GM23338 (cell line): ENCODE measurements at regions not wholly inside any gene's neighbourhood (a gene's known extent, or its start where the extent isn't known, plus 50 kb on each side); places are given as distances from the start of the nearest gene placed in this dataset.
A peak's percentile ranks its signal among the peaks of the same experiment; 100 is the strongest.

ENCODE experiments used
- ATAC-seq: fragments of 200-7000 bp; cut with Tn5 transposase; 3 replicates; pipeline ENCODE4 v1.9.1; 2020
- DNase-seq: peaks from one replicate; pipeline ENCODE4 v3.0.0-alpha.2; 2015; ENCODE audit warnings: low spot score
- H2AFZ ChIP-seq: fragments of 200-600 bp; sonication (generic); 2 replicates; pipeline ENCODE4 v1.8.0; 2016; ENCODE audit warnings: antibody characterized with exemption, mild to moderate bottlenecking, moderate library complexity
- H3F3A ChIP-seq: fragments of 200-600 bp; sonication (generic); replicated peaks from 2 replicates; pipeline ENCODE4 v1.8.0; 2017; ENCODE audit warnings: antibody characterized with exemption, mixed run types, low read depth
- H3K27ac ChIP-seq: fragments of 200-600 bp; sonication (generic); 2 replicates; pipeline ENCODE4 v1.6.1; 2016; ENCODE audit warnings: low read depth
- H3K27me3 ChIP-seq: fragments of 200-600 bp; sonication (generic); 2 replicates; pipeline ENCODE4 v1.8.0; 2016; ENCODE audit warnings: mild to moderate bottlenecking, mixed run types, moderate library complexity; ENCODE audit not compliant: insufficient read depth
- H3K36me3 ChIP-seq: fragments of 200-600 bp; sonication (generic); 2 replicates; pipeline ENCODE4 v1.8.0; 2016; ENCODE audit warnings: mild to moderate bottlenecking; ENCODE audit not compliant: insufficient read depth
- H3K4me1 ChIP-seq: fragments of 200-600 bp; sonication (generic); 2 replicates; pipeline ENCODE4 v1.8.0; 2016; ENCODE audit warnings: mild to moderate bottlenecking, moderate library complexity; ENCODE audit not compliant: insufficient read depth
- H3K4me2 ChIP-seq: fragments of 200-600 bp; sonication (generic); 2 replicates; pipeline ENCODE4 v1.7.1; 2017; ENCODE audit warnings: mixed run types
- H3K4me3 ChIP-seq: fragments of 200-600 bp; sonication (generic); 2 replicates; pipeline ENCODE4 v1.6.1; 2016; ENCODE audit warnings: mixed run types
- H3K79me2 ChIP-seq: fragments of 200-600 bp; sonication (generic); replicated peaks from 2 replicates; pipeline ENCODE4 v1.8.0; 2017; ENCODE audit warnings: mild to moderate bottlenecking; ENCODE audit not compliant: insufficient read depth
- H3K9me2 ChIP-seq: fragments of 200-600 bp; sonication (generic); 2 replicates; pipeline ENCODE4 v1.8.0; 2017; ENCODE audit not compliant: insufficient read depth
- H4K20me1 ChIP-seq: fragments of 200-600 bp; sonication (generic); replicated peaks from 2 replicates; pipeline ENCODE4 v1.8.0; 2017; ENCODE audit warnings: mild to moderate bottlenecking; ENCODE audit not compliant: insufficient read depth
- H3K27ac Mint-ChIP-seq: 2 replicates; pipeline ENCODE4 v1.8.0; 2020; ENCODE audit warnings: inconsistent platforms, mild to moderate bottlenecking, moderate library complexity, mixed read lengths
- H3K27me3 Mint-ChIP-seq: 3 replicates; pipeline ENCODE4 v1.8.0; 2022; ENCODE audit warnings: low read depth, mild to moderate bottlenecking, moderate library complexity, mixed read lengths, inconsistent platforms; ENCODE audit not compliant: insufficient read depth, poor library complexity
- H3K36me3 Mint-ChIP-seq: 3 replicates; pipeline ENCODE4 v1.8.0; 2021; ENCODE audit warnings: low read depth, mild to moderate bottlenecking, inconsistent platforms, moderate library complexity, mixed read lengths
- H3K4me1 Mint-ChIP-seq: 3 replicates; pipeline ENCODE4 v1.8.0; 2020; ENCODE audit warnings: mild to moderate bottlenecking, inconsistent platforms, mixed read lengths
- H3K4me3 Mint-ChIP-seq: 3 replicates; pipeline ENCODE4 v1.8.0; 2021; ENCODE audit warnings: moderate library complexity, mild to moderate bottlenecking, inconsistent platforms, mixed read lengths
- H3K9me3 Mint-ChIP-seq: 3 replicates; pipeline ENCODE4 v1.8.0; 2020; ENCODE audit warnings: moderate library complexity, mild to moderate bottlenecking, inconsistent platforms, mixed read lengths
- CREB1 ChIP-seq: fragments of 250-450 bp; sonication (Bioruptor Pico); IDR thresholded peaks from 2 replicates; pipeline ENCODE4 v1.5.0; 2020; ENCODE audit warnings: low read depth, mild to moderate bottlenecking, moderate library complexity
- CTCF ChIP-seq, 2 experiments: fragments of 200-600 bp in 1 of 2; sonication (generic) in 1 of 2; conservative IDR thresholded peaks; 2 replicates each; pipeline versions ENCODE4 v1.5.1 to v1.6.1; 2016 to 2017; ENCODE audit warnings: antibody characterized with exemption in 2 of 2, low read depth in 2 of 2, mild to moderate bottlenecking in 2 of 2, moderate library complexity in 1 of 2
- EZH2phosphoT487 ChIP-seq: fragments of 200-600 bp; sonication (generic); IDR thresholded peaks from one replicate; pipeline ENCODE4 v1.8.1; 2018; ENCODE audit warnings: antibody characterized with exemption; ENCODE audit not compliant: unreplicated experiment
- NANOG ChIP-seq: IDR thresholded peaks from 2 replicates; pipeline ENCODE4 v1.6.1; 2016; ENCODE audit warnings: antibody characterized with exemption, borderline replicate concordance
- ZNF462 ChIP-seq: fragments of 250-450 bp; sonication (Bioruptor Pico); IDR thresholded peaks from 2 replicates; pipeline ENCODE4 v1.5.0; 2020; ENCODE audit warnings: mild to moderate bottlenecking, moderate library complexity

- H3K4me3 ChIP-seq, result no peak overlapping the region
- no peak overlapping the region for H3K27ac ChIP-seq
- H3K79me2 ChIP-seq, result no peaks in the 10 kb centered on the region
- Mint-ChIP-seq H3K27me3 (no peaks in the 10 kb centered on the region), H3K36me3 (peaks cover 3% of the 10 kb centered on the region; the same call in 2 of the 3 replicates), H3K27ac (no peak overlapping the region), H3K9me3 (peaks cover 6% of the 10 kb centered on the region), H3K4me3 (no peak overlapping the region), H3K4me1 (no peaks in the 10 kb centered on the region)
- H3F3A ChIP-seq, result no peaks in the 10 kb centered on the region
- TF ChIP-seq ZNF462 (CRISPR knock-in tag) (no peak), EZH2phosphoT487 (no peak), NANOG (no peak)
- ATAC-seq, result no peak
- no peaks in the 10 kb centered on the region for H3K4me1 ChIP-seq
- no peak overlapping the region for H3K4me2 ChIP-seq
- no peak for DNase-seq
- H4K20me1 ChIP-seq, result no peaks in the 10 kb centered on the region
- H3K27me3 ChIP-seq, result no peaks in the 10 kb centered on the region
- no peaks in the 10 kb centered on the region for H3K36me3 ChIP-seq
- no peak overlapping the region for H2AFZ ChIP-seq
- no peaks in the 10 kb centered on the region for H3K9me2 ChIP-seq
Measured at GRCh38 chr4:132195176-132195575, 953.9 kb upstream of the PCDH10 start.

- peak overlapping the region; percentile 15; the same call in 1 of the 2 replicates for H2AFZ ChIP-seq
- no peaks in the 10 kb centered on the region for H3K27me3 Mint-ChIP-seq
- peaks cover 7% of the 10 kb centered on the region; the same call in 2 of the 3 replicates for H3K36me3 Mint-ChIP-seq
- DNase-seq (peak; percentile 13), ATAC-seq (peak; percentile 80)
- no peaks in the 10 kb centered on the region for H4K20me1 ChIP-seq
- no peak overlapping the region for H3K27ac Mint-ChIP-seq
- H3F3A ChIP-seq, result no peaks in the 10 kb centered on the region
- no peak overlapping the region for H3K4me3 ChIP-seq
- no peaks in the 10 kb centered on the region for H3K79me2 ChIP-seq
- no peaks in the 10 kb centered on the region for H3K36me3 ChIP-seq
- H3K27me3 ChIP-seq, result no peaks in the 10 kb centered on the region
- H3K9me2 ChIP-seq, result no peaks in the 10 kb centered on the region
- H3K4me1 Mint-ChIP-seq, result peaks cover 11% of the 10 kb centered on the region; the same call in 2 of the 3 replicates
- H3K4me2 ChIP-seq, result no peak overlapping the region
- H3K4me1 ChIP-seq, result peaks cover 8% of the 10 kb centered on the region; the same call in 1 of the 2 replicates
- peaks cover 11% of the 10 kb centered on the region; the same call in 2 of the 3 replicates for H3K9me3 Mint-ChIP-seq
- H3K27ac ChIP-seq, result no peak overlapping the region; the same call in 1 of the 2 replicates
- no peak overlapping the region for H3K4me3 Mint-ChIP-seq
- no peak for TF ChIP-seq CREB1
- TF ChIP-seq CTCF (conservative IDR thresholded peaks at IDR 0.05; ENCODE audit: low read depth in 2 of 2), result no peak
Measured at GRCh38 chr4:132203618-132204017, 945.5 kb upstream of the PCDH10 start.
